HL-60 (cell line): ENCODE measurements at regions not wholly inside any gene's neighbourhood (a gene's known extent, or its start where the extent isn't known, plus 50 kb on each side); places are given as distances from the start of the nearest gene placed in this dataset.

Source experiments
- GABPA ChIP-seq: IDR thresholded peaks from 2 replicates; pipeline ENCODE4 v1.6.1; 2012; ENCODE audit warnings: low read depth
- REST ChIP-seq: IDR thresholded peaks from 2 replicates; pipeline ENCODE4 v1.6.1; 2012; ENCODE audit warnings: low read depth; ENCODE audit not compliant: insufficient replicate concordance
- TF ChIP-seq, protein P1 (sequence below): IDR thresholded peaks from one replicate; pipeline ENCODE4 v1.5.1; 2011; ENCODE audit warnings: low read length, control low read depth, inconsistent platforms; ENCODE audit not compliant: insufficient read depth

GRCh38 chr2:39851651-39852110 is 72.6 kb upstream of the THUMPD2 start:
- TF ChIP-seq, protein P1, sequence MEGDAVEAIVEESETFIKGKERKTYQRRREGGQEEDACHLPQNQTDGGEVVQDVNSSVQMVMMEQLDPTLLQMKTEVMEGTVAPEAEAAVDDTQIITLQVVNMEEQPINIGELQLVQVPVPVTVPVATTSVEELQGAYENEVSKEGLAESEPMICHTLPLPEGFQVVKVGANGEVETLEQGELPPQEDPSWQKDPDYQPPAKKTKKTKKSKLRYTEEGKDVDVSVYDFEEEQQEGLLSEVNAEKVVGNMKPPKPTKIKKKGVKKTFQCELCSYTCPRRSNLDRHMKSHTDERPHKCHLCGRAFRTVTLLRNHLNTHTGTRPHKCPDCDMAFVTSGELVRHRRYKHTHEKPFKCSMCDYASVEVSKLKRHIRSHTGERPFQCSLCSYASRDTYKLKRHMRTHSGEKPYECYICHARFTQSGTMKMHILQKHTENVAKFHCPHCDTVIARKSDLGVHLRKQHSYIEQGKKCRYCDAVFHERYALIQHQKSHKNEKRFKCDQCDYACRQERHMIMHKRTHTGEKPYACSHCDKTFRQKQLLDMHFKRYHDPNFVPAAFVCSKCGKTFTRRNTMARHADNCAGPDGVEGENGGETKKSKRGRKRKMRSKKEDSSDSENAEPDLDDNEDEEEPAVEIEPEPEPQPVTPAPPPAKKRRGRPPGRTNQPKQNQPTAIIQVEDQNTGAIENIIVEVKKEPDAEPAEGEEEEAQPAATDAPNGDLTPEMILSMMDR, result no peak
- TF ChIP-seq REST (no peak), GABPA (no peak)
